ENCODE measurements at regions not wholly inside any gene's neighbourhood (a gene's known extent, or its start where the extent isn't known, plus 50 kb on each side); places are given as distances from the start of the nearest gene placed in this dataset.

DNA sequence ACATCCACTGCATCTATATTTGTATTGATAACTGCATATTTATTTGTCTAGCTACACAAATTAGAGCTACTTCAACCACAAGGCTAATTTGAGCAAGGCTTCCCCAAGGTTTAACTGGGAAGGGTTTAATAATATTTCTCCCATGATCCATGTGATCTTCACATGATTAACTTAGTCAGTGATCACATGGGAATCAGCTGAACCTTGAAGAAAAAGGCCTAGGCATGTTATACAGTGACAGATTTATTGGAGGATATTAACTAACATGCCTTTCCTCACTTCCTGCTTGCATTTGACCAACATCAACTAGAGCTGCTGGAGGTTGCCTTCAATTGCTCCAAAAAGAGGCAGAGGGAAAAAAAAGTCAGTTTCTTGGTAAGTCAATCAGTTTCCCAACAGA is 417.0 kb downstream of the HAO1 start:
- Histone ChIP-seq H3K9me3 (ENCODE audit: control insufficient read depth in 4 of 4, low read length in 3 of 4) (no peaks in the 10 kb centered on the region), H3K27me3 (ENCODE audit: control insufficient read depth in 4 of 4, insufficient read depth in 4 of 4, low read length in 3 of 4) (no peaks in the 10 kb centered on the region), H3K4me1 (ENCODE audit: control insufficient read depth in 4 of 4, insufficient read depth in 4 of 4, low read length in 3 of 4) (no peaks in the 10 kb centered on the region), H3K36me3 (ENCODE audit: control insufficient read depth in 4 of 4, insufficient read depth in 3 of 4, low read depth in 1 of 4, low read length in 3 of 4) (no peaks in the 10 kb centered on the region), H3K9ac (ENCODE audit: low read depth in 1 of 2, low read length in 2 of 2) (no peak overlapping the region), H3K4me3 (ENCODE audit: low read depth in 1 of 3, low read length in 3 of 3) (no peak overlapping the region), H3K27ac (ENCODE audit: low read depth in 1 of 2, low read length in 2 of 2) (no peak overlapping the region)
- no peak for DNase-seq (ENCODE audit: low spot score)
- TF ChIP-seq MAX (IDR thresholded peaks at IDR 0.05) (no peak), CTCF (IDR thresholded peaks at IDR 0.05; ENCODE audit: low read depth, low read length, missing input control) (no peak), TAF1 (conservative IDR thresholded peaks at IDR 0.05) (no peak), RXRA (IDR thresholded peaks at IDR 0.05) (no peak), RAD21 (IDR thresholded peaks at IDR 0.05) (no peak), GABPA (IDR thresholded peaks at IDR 0.05 in 1 of 2, conservative IDR thresholded peaks at IDR 0.05 in 1 of 2) (no peak), JUND (IDR thresholded peaks at IDR 0.05) (no peak), EGR1 (IDR thresholded peaks at IDR 0.05; ENCODE audit: low read depth in 2 of 2) (no peak), FOXA2 (IDR thresholded peaks at IDR 0.05) (no peak), FOXA1 (IDR thresholded peaks at IDR 0.05) (no peak), HNF4A (conservative IDR thresholded peaks at IDR 0.05) (no peak), NR2F2 (IDR thresholded peaks at IDR 0.05) (no peak), HNF4G (IDR thresholded peaks at IDR 0.05) (no peak), SP1 (IDR thresholded peaks at IDR 0.05) (no peak), YY1 (IDR thresholded peaks at IDR 0.05) (no peak)
- TF ChIP-seq, protein P1, sequence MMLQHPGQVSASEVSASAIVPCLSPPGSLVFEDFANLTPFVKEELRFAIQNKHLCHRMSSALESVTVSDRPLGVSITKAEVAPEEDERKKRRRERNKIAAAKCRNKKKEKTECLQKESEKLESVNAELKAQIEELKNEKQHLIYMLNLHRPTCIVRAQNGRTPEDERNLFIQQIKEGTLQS (IDR thresholded peaks at IDR 0.05), result no peak
- TF ChIP-seq, protein P2, sequence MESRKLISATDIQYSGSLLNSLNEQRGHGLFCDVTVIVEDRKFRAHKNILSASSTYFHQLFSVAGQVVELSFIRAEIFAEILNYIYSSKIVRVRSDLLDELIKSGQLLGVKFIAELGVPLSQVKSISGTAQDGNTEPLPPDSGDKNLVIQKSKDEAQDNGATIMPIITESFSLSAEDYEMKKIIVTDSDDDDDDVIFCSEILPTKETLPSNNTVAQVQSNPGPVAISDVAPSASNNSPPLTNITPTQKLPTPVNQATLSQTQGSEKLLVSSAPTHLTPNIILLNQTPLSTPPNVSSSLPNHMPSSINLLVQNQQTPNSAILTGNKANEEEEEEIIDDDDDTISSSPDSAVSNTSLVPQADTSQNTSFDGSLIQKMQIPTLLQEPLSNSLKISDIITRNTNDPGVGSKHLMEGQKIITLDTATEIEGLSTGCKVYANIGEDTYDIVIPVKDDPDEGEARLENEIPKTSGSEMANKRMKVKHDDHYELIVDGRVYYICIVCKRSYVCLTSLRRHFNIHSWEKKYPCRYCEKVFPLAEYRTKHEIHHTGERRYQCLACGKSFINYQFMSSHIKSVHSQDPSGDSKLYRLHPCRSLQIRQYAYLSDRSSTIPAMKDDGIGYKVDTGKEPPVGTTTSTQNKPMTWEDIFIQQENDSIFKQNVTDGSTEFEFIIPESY (IDR thresholded peaks at IDR 0.05), result no peak
- TF ChIP-seq, protein P3, sequence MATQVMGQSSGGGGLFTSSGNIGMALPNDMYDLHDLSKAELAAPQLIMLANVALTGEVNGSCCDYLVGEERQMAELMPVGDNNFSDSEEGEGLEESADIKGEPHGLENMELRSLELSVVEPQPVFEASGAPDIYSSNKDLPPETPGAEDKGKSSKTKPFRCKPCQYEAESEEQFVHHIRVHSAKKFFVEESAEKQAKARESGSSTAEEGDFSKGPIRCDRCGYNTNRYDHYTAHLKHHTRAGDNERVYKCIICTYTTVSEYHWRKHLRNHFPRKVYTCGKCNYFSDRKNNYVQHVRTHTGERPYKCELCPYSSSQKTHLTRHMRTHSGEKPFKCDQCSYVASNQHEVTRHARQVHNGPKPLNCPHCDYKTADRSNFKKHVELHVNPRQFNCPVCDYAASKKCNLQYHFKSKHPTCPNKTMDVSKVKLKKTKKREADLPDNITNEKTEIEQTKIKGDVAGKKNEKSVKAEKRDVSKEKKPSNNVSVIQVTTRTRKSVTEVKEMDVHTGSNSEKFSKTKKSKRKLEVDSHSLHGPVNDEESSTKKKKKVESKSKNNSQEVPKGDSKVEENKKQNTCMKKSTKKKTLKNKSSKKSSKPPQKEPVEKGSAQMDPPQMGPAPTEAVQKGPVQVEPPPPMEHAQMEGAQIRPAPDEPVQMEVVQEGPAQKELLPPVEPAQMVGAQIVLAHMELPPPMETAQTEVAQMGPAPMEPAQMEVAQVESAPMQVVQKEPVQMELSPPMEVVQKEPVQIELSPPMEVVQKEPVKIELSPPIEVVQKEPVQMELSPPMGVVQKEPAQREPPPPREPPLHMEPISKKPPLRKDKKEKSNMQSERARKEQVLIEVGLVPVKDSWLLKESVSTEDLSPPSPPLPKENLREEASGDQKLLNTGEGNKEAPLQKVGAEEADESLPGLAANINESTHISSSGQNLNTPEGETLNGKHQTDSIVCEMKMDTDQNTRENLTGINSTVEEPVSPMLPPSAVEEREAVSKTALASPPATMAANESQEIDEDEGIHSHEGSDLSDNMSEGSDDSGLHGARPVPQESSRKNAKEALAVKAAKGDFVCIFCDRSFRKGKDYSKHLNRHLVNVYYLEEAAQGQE (IDR thresholded peaks at IDR 0.05), result no peak

Measured in liver (tissue), 7 donors.